ENCODE measurements at regions not wholly inside any gene's neighbourhood (a gene's known extent, or its start where the extent isn't known, plus 50 kb on each side); places are given as distances from the start of the nearest gene placed in this dataset.
"Not testable (repeated sequence)": the region's sequence is repeated elsewhere in the genome, so short reads cannot be mapped to it uniquely, and the experiment has no call there.

DNA sequence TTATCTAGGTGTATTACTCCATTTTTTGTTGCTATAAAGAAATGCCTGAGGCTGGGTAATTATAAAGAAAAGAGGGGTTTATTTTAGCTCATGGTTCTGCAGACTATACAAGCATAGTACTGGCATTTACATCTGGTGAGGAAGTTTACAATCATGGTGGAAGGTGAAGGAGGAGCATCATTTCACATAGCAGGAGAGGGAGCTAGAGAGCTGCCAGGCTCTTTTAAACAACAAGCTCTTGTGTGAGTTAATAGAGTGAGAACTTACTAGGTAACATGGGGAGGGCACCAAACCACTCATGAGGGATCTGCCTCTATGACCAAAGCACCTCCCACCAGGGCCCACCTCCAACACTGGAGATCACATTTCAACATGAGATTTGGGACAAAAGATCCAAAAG lies 221.7 kb upstream of the GPC6 start:
- H3K4me3 ChIP-seq (ENCODE audit: low read depth, low read length), result no peak overlapping the region
- no peak for DNase-seq (ENCODE audit: low read depth)

DNA sequence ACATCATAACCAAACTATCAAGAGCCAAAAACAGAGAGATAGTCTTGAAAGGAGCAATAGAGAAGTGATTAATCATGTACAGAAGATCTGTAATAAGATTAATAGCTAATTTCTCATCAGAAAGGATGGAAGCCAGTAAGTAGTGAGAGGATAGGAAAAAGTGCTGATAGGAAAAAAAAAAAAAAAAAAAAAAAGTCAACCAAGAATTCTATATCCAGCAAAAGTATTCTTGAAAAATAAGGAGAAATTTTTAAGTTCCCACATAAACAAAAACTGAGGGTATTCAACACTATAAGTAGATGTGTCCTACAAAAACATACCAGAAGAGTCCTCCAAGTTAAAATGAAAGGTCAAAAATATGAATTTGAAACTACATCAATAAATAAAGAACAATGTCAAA lies 218.7 kb upstream of the GPC6 start:
- no peak for DNase-seq (ENCODE audit: low read depth)
- no peak overlapping the region for H3K4me3 ChIP-seq (ENCODE audit: low read depth, low read length)

DNA sequence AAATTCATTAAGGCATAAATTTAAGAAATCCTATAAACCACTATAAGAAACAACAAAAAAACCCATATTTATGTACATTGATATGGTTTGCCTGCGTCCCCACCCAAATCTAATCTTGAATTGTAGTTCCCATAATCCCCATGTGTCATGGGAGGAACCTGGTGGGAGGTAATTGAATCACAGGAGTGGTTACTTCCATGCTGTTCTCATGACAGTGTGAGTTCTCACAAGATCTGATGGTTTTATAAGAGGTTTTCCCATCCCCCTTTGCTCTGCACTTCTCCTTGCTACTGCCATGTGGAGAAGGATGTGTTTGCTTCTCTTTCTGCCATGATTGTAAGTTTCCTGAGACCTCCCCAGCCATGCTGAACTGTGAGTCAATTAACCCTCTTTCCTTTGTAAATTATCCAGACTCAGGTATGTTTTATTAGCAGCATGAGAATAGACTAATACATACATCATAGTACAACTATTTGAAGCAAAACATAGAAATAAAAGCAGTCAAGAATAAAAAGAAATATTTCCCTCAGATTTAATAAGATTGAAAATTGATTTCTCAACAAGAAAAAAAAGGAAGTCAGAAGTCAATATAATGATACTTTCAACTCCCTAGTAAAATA lies 209.0 kb upstream of the GPC6 start:
- H3K4me3 ChIP-seq (ENCODE audit: low read depth, low read length), result no peak overlapping the region
- DNase-seq (ENCODE audit: low read depth), result no peak

DNA sequence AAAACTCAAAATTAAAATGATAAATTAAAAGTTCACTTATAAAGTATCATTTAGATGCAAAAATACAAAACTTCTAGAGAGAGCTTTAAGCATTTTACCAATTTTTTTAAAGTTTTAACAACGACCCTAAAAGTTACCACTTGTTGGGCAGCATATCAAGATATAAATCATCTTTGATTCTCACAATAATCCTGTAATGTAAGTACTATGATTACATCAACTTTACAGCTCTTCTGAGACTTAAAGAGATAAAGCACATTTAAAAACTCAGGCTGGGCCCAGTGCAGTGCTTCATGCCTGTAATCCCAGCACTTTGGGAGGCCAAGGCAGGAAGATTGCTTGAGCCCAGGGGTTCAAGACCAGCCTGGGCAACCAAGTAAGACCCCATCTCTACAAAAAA lies 202.7 kb upstream of the GPC6 start:
- DNase-seq (ENCODE audit: low read depth), result no peak
- H3K4me3 ChIP-seq (ENCODE audit: low read depth, low read length), result no peak overlapping the region

DNA sequence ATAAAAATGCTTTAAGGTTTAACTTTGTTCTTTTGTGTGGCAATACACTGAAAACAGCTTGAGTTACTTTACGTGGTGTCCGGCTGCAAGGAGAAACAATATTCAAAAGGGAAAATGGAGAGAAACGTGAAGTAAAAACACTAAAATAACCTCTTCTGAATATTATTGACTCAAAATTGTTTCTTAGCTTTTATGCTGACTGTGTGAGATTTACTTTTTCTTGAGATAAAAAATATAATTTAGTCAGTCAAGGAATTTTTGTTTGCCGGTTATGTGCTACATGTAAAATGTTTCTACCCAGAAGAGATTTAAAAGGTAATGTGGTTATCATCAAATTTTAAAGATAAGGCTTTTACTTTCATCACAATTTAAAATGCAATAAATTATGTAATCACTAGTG lies 200.6 kb upstream of the GPC6 start:
- no peak for DNase-seq (ENCODE audit: low read depth)
- no peak overlapping the region for H3K4me3 ChIP-seq (ENCODE audit: low read depth, low read length)

DNA sequence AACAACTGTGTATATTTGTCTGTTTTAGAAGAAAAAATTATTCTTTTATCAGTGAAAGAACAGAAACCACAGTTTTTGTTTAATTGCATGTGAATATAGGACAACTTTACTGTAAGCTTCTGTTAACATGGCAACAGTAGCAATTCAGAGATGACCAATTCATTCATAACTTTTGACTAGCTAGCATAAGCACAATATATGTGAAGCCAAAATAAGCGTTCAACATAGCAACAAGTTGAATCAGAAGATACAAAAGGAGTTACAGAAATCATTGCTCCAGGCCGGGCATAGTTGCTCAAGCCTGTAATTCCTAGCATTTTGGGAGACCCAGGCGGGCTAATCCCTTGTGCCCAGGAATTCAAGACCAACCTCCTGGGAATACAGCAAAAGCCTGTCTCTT lies 197.1 kb upstream of the GPC6 start:
- DNase-seq (ENCODE audit: low read depth), result peak; percentile 18
- no peak overlapping the region for H3K4me3 ChIP-seq (ENCODE audit: low read depth, low read length)

DNA sequence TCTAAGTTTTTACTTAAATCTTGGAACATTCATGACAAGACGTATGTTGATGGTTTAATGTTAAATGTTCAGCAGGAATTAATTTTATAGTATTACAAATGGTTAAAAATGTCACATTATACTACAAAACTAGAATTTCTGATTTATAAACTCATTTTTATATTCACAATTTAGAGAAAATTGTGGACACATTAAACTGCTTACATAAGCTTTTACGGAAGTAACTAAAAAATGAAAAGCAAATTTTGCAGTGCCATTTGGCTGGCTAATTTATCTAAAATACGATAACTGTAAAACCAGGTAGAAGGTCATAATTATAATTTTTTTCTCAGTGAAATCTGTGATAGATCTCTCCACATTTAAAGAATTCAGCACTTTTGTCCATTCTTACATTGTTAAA lies 190.2 kb upstream of the GPC6 start:
- H3K4me3 ChIP-seq (ENCODE audit: low read depth, low read length), result no peak overlapping the region
- no peak for DNase-seq (ENCODE audit: low read depth)

DNA sequence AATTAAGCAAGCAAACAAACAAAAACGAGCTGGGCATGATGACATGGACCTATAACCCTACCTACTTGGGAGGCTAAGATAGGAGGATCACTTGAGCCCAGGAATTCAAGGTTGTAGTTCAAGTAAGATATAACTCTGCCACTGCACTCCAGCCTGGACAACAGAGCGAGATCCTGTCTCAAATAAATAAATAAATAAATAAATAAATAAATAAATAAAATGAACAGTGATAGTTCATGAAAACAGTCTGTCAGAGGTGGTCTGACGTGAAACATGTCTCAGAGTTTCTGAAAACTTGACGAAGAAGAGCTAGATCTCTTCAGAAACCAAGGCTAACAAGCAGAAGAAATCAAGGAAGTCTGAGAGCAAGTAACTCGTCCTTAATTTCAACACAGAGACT lies 188.8 kb upstream of the GPC6 start:
- no peak overlapping the region for H3K4me3 ChIP-seq (ENCODE audit: low read depth, low read length)
- DNase-seq (ENCODE audit: low read depth), result no peak

DNA sequence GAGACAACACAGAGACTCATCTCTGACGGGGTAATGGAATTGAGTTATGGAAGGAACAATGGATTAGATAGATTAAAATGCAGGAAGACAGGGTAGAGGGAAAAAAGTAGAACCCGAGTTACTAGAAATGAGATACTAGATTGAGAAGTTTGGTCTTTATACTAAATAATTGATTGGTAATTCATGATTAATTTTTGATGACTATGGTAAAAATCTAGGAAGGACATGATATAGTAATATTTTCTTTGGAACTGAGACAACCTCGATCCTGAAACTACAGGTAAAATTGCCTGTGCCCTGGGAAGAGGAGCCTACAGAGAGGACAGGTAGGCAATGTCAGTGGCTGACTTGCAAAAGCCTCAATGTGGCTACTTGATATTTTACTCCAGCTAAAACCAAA lies 188.4 kb upstream of the GPC6 start:
- DNase-seq (ENCODE audit: low read depth), result no peak

DNA sequence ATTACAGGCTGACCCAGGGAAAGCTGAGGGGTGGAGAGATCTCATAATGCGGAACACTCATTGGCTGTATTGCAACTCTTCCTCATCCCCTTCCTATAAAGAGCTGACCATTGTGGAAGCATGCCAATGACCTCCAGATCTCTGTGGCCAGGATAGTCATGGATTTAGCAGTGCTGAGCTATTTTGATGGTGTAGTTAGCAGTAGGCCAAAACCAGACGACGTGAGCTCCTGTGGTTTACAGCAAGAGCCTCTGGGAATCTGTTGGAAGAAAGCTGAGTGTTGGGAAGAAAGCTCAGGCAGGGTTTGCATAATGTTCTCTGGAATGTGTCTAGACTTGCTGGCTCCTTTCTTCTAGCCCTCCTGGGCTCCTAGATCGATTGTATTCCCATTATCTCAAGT lies 187.5 kb upstream of the GPC6 start:
- no peak overlapping the region for H3K4me3 ChIP-seq (ENCODE audit: low read depth, low read length)
- peak; percentile 48 for DNase-seq (ENCODE audit: low read depth)

More for the DNA sequence above, 188.4 kb upstream of the GPC6 start:
- H3K4me3 ChIP-seq (ENCODE audit: low read depth, low read length), result no peak overlapping the region

DNA sequence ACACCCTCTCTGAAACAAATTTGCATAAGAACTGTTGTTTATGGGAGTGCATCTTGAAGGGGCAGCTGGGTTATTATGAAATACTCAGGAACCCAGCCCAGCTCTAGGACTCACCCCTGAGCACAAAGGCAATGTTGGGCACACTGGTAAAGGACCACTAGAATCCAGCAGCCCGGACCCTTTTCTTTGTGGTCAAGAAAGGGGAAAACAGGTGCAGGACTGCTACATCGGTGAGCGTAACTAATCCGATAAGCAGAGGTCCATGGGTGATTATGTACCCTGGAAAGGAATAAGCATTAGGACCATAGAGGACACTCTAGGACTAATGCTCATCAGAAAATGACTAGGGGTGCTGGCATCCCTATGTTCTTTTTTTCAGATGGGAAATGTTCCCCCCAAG lies 185.0 kb upstream of the GPC6 start:
- not testable (repeated sequence) for H3K4me3 ChIP-seq (ENCODE audit: low read depth, low read length); DNase-seq (ENCODE audit: low read depth)

DNA sequence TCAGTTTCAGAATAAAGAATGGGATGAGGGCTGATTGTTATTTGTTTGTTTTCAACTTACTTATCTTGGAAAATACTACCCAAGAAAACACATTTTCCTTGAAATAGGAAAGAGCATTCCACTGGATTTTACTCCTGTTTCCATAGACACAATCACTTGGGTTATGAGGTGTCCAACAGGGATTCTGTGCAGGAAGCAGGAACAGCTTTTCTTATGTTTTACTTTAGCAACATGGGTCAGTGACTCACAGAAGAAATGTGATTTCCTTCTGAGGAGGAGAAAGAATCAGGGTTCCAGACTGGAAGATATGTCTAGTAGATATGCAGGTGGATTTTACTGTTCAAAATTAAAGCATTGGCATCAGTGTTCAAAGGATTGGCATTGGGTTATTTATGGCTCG lies 180.8 kb upstream of the GPC6 start:
- H3K4me3 ChIP-seq (ENCODE audit: low read depth, low read length), result no peak overlapping the region
- DNase-seq (ENCODE audit: low read depth), result no peak

DNA sequence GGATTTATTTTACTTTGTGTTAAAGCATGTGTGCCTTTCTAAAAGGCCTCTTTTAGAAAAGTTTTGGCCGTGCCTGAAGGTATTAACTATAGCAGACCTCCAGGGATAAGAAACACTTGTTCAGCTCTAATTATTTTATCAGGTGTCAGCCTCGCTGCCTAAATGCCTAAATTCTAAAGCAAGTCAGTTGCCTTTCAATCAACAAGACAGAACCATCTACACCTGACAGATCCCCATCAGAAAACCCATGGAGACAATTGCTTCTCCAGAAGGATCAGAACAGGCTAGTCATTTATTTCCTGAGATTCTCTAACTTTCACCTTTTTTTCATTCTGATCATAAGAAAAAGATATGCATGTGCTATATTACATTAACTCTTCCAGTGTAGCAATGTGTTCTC lies 171.4 kb upstream of the GPC6 start:
- no peak for DNase-seq (ENCODE audit: low read depth)
- H3K4me3 ChIP-seq (ENCODE audit: low read depth, low read length), result no peak overlapping the region

DNA sequence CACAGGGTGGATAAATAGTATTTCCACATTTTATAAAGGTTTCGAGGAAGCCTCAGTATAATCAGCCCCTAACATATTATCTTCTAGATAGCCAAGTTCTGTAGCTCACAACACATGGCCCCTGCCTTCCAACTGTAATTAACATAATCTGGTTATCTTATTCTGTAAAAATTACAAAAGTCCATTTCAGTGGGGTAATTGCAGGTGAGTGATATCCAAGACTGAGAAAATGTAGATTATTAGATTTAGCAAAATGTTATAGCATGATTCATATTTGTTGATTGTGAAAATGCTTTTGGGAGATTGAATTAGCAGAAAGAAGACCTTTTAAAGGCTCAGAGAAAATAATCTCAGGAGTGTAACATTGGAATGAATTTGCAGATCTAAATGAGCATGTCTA lies 168.3 kb upstream of the GPC6 start:
- DNase-seq (ENCODE audit: low read depth), result no peak

DNA sequence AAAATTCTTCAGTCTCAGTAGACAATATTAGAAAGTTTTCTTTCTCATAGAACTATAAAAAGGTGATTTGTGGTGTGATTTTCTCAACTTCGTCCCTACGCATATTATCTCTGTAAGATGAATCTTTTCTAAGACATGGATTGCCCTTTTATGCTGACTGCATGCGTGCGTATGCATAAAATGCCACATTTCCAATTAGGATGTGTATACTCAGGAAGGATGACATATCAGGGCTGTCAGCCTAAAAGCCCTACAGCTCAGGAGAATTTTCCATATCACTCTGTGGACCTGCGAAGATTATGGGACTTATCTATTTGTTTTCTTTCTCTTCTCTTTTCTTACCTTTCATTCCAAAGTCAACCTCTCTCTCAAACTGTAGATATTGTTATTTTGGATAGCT lies 166.5 kb upstream of the GPC6 start:
- H3K4me3 ChIP-seq (ENCODE audit: low read depth, low read length), result no peak overlapping the region
- no peak for DNase-seq (ENCODE audit: low read depth)

More for the DNA sequence above, 168.3 kb upstream of the GPC6 start:
- H3K4me3 ChIP-seq (ENCODE audit: low read depth, low read length), result no peak overlapping the region

DNA sequence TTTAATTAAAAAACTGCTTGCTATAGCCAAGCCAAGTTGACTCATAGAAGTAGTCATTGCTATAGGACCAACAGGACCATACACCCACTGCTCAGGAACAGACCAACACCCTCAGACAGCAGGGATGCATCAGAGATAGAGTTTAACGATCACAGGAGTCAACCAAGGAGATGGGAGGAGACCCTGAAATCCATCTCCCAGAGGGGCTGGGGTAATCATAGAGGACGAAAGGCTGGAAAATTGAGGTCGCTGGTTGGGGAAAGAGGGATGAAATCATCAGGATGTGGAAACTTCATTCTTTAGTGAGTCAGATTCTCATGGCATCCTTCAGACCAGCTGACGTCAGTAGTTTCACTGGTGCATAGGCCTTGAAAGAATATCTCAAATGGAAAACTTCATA lies 160.4 kb upstream of the GPC6 start:
- DNase-seq (ENCODE audit: low read depth), result peak; percentile 96
- no peak overlapping the region for H3K4me3 ChIP-seq (ENCODE audit: low read depth, low read length)

DNA sequence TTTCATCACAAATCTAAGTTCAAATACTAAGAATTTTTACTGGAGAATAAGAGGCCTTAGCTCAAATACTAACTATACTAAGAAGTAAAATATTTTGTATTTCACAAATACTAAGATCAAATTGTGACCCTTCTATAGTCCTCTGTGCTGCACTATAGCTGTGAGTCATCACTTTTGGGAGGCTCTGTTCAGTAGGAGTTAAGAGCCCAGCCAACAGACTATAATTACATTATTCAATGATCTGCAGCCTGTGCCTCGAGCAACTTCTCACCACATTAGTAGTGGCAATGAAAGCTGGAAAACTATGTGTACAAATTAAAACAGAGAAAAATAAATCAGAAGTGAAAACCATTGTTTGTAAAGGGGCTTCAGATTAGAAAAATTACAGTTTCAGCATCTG lies 147.3 kb upstream of the GPC6 start:
- no peak overlapping the region for H3K4me3 ChIP-seq (ENCODE audit: low read depth, low read length)
- DNase-seq (ENCODE audit: low read depth), result peak; percentile 41

DNA sequence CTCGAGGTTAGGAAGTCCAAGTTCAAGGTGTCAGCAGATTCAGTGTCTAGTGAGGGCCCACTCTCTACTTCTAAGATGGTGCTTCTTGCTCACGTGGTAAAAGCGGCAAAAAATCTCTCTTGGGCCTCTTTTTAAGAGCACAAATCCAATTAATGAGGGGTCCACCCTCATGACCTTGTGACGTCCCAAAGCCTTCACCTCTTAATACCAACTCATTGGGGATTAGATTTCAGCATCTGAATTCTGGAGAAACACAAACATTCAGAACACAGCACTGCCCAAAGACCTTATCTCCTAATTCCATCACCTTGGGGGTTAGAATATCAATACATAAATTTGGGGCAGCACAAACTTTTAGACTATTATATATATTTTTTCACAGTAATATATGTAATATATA lies 146.4 kb upstream of the GPC6 start:
- H3K4me3 ChIP-seq (ENCODE audit: low read depth, low read length), result no peak overlapping the region

DNA sequence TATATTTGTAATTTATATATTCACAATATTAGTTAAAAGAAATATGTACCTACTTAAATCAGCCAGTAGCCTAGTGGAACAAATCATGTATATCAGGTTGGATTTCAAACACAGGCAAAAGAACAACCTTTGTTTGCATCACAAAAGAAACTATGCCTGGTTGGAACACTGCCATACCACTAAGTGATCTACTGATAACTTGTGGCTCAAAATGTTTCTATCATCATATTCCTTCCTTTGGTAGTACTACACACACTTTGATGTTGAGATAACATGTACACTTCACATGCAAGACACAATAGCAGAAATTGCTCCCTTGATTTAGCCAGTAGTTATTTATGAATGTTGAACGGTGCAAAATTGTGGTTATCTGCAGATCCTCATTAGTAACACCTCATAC lies 146.0 kb upstream of the GPC6 start:
- H3K4me3 ChIP-seq (ENCODE audit: low read depth, low read length), result no peak overlapping the region
- DNase-seq (ENCODE audit: low read depth), result no peak

More for the DNA sequence above, 146.4 kb upstream of the GPC6 start:
- no peak for DNase-seq (ENCODE audit: low read depth)

DNA sequence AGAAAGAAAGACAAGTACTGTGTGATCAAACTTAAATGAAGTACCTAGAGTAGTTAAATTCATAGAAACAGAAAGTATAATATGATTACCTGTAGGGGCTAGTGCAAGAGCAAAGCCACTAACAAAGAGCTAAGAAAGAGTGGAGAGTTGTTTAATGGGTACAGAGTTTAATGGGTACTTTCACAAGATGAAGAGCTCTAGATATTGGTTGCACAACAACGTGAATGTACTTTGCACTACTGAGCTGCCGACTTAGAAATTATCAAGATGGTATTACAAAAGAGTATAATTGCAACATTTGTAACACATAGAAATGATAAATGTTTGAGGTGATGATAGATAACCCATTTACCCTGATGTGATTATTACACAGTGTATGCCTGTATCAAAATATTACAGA lies 140.3 kb upstream of the GPC6 start:
- H3K4me3 ChIP-seq (ENCODE audit: low read depth, low read length), result no peak overlapping the region
- no peak for DNase-seq (ENCODE audit: low read depth)

DNA sequence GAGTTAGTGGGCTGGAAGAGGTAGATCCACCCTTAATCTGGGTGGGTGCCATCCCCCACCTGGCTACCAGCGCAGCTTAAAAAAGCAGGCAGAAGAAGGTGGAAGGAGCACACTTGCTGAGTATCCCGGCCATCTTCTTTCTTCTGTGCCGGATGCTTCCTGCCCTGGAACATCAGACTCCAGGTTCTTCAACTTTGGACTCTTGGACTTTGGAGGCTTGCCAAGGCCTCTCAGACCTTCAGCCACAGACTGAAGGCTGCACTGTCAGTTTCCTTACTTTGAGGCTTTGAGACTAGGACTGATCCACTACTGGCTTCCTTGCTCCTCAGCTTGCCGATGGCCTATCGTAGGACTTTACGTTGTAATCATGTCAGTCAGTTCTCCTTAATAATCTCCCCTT lies 127.6 kb upstream of the GPC6 start:
- no peak for DNase-seq (ENCODE audit: low read depth)

DNA sequence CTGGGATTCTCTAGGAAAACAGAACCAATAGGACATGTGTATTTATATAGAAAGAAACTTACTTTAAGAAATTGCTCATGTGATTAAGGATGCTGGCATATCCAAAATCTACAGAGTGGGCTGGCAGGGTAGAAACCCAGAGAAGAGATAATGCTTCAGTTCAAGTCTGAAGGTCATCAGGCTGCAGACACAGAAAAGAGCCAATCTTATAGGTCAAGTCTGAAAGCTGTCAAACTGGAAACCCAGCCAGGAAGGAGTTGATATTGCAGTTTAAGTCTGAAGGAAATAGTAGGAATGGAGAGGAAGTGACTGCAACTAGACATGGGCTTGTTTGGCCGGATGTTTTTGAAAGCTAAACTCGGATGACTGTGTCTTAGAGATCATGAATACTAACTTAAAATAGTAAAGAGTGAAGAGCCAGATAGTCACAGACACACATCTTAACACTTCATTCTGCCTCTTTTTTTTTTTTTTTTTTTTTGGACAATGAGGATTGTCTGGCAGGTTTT lies 125.3 kb upstream of the GPC6 start:
- DNase-seq (ENCODE audit: low read depth), result no peak
- no peak overlapping the region for H3K4me3 ChIP-seq (ENCODE audit: low read depth, low read length)

More for the DNA sequence above, 127.6 kb upstream of the GPC6 start:
- H3K4me3 ChIP-seq (ENCODE audit: low read depth, low read length), result no peak overlapping the region

Measured in skeletal muscle cell (primary cell).